IMR-90 (cell line): ENCODE measurements at regions not wholly inside any gene's neighbourhood (a gene's known extent, or its start where the extent isn't known, plus 50 kb on each side); places are given as distances from the start of the nearest gene placed in this dataset.

Source experiments
- ATAC-seq: fragments of 200-7000 bp; cut with Tn5 transposase; 2 replicates; pipeline ENCODE4 v1.9.1; 2020; ENCODE audit warnings: low read depth, mild to moderate bottlenecking, moderate library complexity
- BruUV-seq: library from RNA; stranded (reverse); fragments of 400-500 nt; replicated peaks from 2 replicates; lab custom pipeline; 2021; lab: Mats Ljungman, UMichigan
- CTCF ChIA-PET: fragments of 300-600 bp; formaldehyde crosslinking; extraction: SDS; loops from one replicate; lab custom pipeline; 2021; ENCODE audit warnings: antibody characterized with exemption; lab: Yijun Ruan, JAX
- POLR2A ChIA-PET: fragments of 300-600 bp; sonication (Branson Sonifier 250); formaldehyde crosslinking; loops from one replicate; lab custom pipeline; 2022; ENCODE audit warnings: antibody characterized with exemption; ENCODE audit not compliant: unreplicated experiment; lab: Charles Lee
- DNase-seq: peaks from one replicate; pipeline ENCODE4 v3.0.0; 2013
- H2AFZ ChIP-seq: replicated peaks from 2 replicates; pipeline ENCODE3; 2013; ENCODE audit warnings: low read length, mild to moderate bottlenecking; ENCODE audit not compliant: poor library complexity
- H2AK5ac ChIP-seq: 2 replicates; pipeline ENCODE4 v1.6.1; 2013; ENCODE audit warnings: low read depth, low read length, inconsistent platforms
- H2AK9ac ChIP-seq: replicated peaks from 2 replicates; pipeline ENCODE3; 2013; ENCODE audit warnings: mild to moderate bottlenecking, low read depth, low read length, moderate library complexity; ENCODE audit not compliant: poor library complexity
- H2BK120ac ChIP-seq: 2 replicates; pipeline ENCODE4 v1.6.1; 2013; ENCODE audit warnings: low read depth, low read length, inconsistent platforms
- H2BK15ac ChIP-seq: 3 replicates; pipeline ENCODE4 v1.6.1; 2013; ENCODE audit warnings: low read depth, low read length, inconsistent platforms
- H2BK20ac ChIP-seq: 2 replicates; pipeline ENCODE4 v1.6.1; 2013; ENCODE audit warnings: low read depth, mild to moderate bottlenecking, inconsistent platforms, low read length, moderate library complexity
- H2BK5ac ChIP-seq: 2 replicates; pipeline ENCODE4 v1.6.1; 2013; ENCODE audit warnings: mild to moderate bottlenecking, low read depth, low read length, inconsistent platforms; ENCODE audit not compliant: poor library complexity, severe bottlenecking
- H3K14ac ChIP-seq: replicated peaks from 2 replicates; pipeline ENCODE4 v1.6.1; 2013; ENCODE audit warnings: low read depth, low read length, inconsistent platforms
- H3K18ac ChIP-seq: 2 replicates; pipeline ENCODE4 v1.6.1; 2013; ENCODE audit warnings: low read depth, low read length, control low read depth
- H3K23ac ChIP-seq: 2 replicates; pipeline ENCODE4 v1.6.1; 2013; ENCODE audit warnings: low read depth, low read length, inconsistent platforms
- H3K27ac ChIP-seq: 2 replicates; pipeline ENCODE4 v1.5.1; 2013; ENCODE audit warnings: mild to moderate bottlenecking, control low read depth, low read length; ENCODE audit not compliant: insufficient read depth
- H3K27me3 ChIP-seq: 2 replicates; pipeline ENCODE4 v1.6.1; 2013; ENCODE audit warnings: low read length; ENCODE audit not compliant: control insufficient read depth, insufficient read depth
- H3K36me3 ChIP-seq: 2 replicates; pipeline ENCODE4 v1.6.1; 2013; ENCODE audit warnings: low read length, mixed read lengths; ENCODE audit not compliant: control insufficient read depth, insufficient read depth
- H3K4ac ChIP-seq: 2 replicates; pipeline ENCODE4 v1.6.1; 2013; ENCODE audit warnings: low read depth, low read length, inconsistent platforms
- H3K4me1 ChIP-seq: 2 replicates; pipeline ENCODE4 v1.6.1; 2013; ENCODE audit warnings: low read length, mixed read lengths; ENCODE audit not compliant: control insufficient read depth, insufficient read depth
- H3K4me2 ChIP-seq: 2 replicates; pipeline ENCODE4 v1.6.1; 2013; ENCODE audit warnings: low read depth, mild to moderate bottlenecking, control low read depth, low read length, moderate library complexity
- H3K4me3 ChIP-seq: 2 replicates; pipeline ENCODE4 v1.5.1; 2013; ENCODE audit warnings: low read depth, mild to moderate bottlenecking, control low read depth, low read length, moderate library complexity; ENCODE audit not compliant: insufficient read depth
- H3K56ac ChIP-seq: 2 replicates; pipeline ENCODE4 v1.6.1; 2013; ENCODE audit warnings: low read length, inconsistent platforms; ENCODE audit not compliant: insufficient read depth; ENCODE audit errors: extremely low read depth
- H3K79me1 ChIP-seq, 2 experiments: 2 replicates each; pipeline ENCODE4 v1.6.1; 2013; ENCODE audit warnings: low read length in 2 of 2, inconsistent platforms in 1 of 2, low read depth in 1 of 2
- H3K9ac ChIP-seq: 2 replicates; pipeline ENCODE4 v1.6.1; 2013; ENCODE audit warnings: low read depth, low read length, control low read depth
- H3K9me1 ChIP-seq: 2 replicates; pipeline ENCODE4 v1.6.1; 2013; ENCODE audit warnings: low read length, inconsistent platforms; ENCODE audit not compliant: insufficient read depth
- H3K9me3 ChIP-seq: 2 replicates; pipeline ENCODE4 v1.6.1; 2013; ENCODE audit warnings: low read length; ENCODE audit not compliant: control insufficient read depth, insufficient read depth
- H4K20me1 ChIP-seq: 2 replicates; pipeline ENCODE4 v1.6.1; 2013; ENCODE audit warnings: low read length, inconsistent platforms; ENCODE audit not compliant: insufficient read depth
- H4K5ac ChIP-seq: 2 replicates; pipeline ENCODE4 v1.6.1; 2013; ENCODE audit warnings: mild to moderate bottlenecking, low read depth, low read length, control low read depth
- H4K8ac ChIP-seq, 2 experiments: 2 replicates each; pipeline ENCODE4 v1.6.1; 2013; ENCODE audit warnings: low read depth in 2 of 2, low read length in 2 of 2, control low read depth in 1 of 2, inconsistent platforms in 1 of 2
- H4K91ac ChIP-seq: 2 replicates; pipeline ENCODE4 v1.6.1; 2013; ENCODE audit warnings: low read depth, low read length, inconsistent platforms; ENCODE audit not compliant: insufficient read depth
- CEBPB ChIP-seq: IDR thresholded peaks from 2 replicates; pipeline ENCODE4 v1.6.1; 2012; ENCODE audit warnings: low read depth, low read length, improper control_type of control experiment
- ELK1 ChIP-seq: fragments of 150-350 bp; IDR thresholded peaks from 2 replicates; pipeline ENCODE4 v1.6.1; 2016; ENCODE audit warnings: low read depth, mild to moderate bottlenecking, low read length, moderate library complexity, borderline replicate concordance
- FOS ChIP-seq: fragments of 150-350 bp; IDR thresholded peaks from 2 replicates; pipeline ENCODE4 v1.6.1; 2016; ENCODE audit warnings: low read depth, low read length
- NFE2L2 ChIP-seq: fragments of 150-350 bp; IDR thresholded peaks from 2 replicates; pipeline ENCODE4 v1.6.1; 2016; ENCODE audit warnings: low read depth, mild to moderate bottlenecking, low read length
- POLR2A ChIP-seq: IDR thresholded peaks from 2 replicates; pipeline ENCODE4 v1.6.1; 2012; ENCODE audit warnings: mild to moderate bottlenecking, low read depth, low read length
- RAD21 ChIP-seq: IDR thresholded peaks from 2 replicates; pipeline ENCODE4 v1.6.1; 2012; ENCODE audit warnings: low read length, improper control_type of control experiment
- SMC3 ChIP-seq: fragments of 150-350 bp; IDR thresholded peaks from 2 replicates; pipeline ENCODE4 v1.6.1; 2016; ENCODE audit warnings: low read depth, mild to moderate bottlenecking, antibody characterized with exemption, low read length, moderate library complexity
- USF2 ChIP-seq: fragments of 150-350 bp; IDR thresholded peaks from 2 replicates; pipeline ENCODE4 v1.6.1; 2017; ENCODE audit warnings: mild to moderate bottlenecking, antibody characterized with exemption, low read length, low read depth
- WGBS, 2 experiments: methylation state at CpG; one replicate each; pipeline versions ENCODE4 v1.1.5 to v1.1.7; 2013; ENCODE audit warnings: missing lambda C conversion rate in 2 of 2; ENCODE audit not compliant: insufficient read length in 1 of 2; ENCODE audit errors: extremely low coverage in 2 of 2; 5-methylcytosine and 5-hydroxymethylcytosine counted together
- dilution Hi-C: fragments of 300-500 bp; cut with HindIII; formaldehyde crosslinking; loops from one replicate; pipeline ENCODE4 v1.14.3; 2018; ENCODE audit warnings: low sequenced_read_pairs; ENCODE audit not compliant: unreplicated experiment
- in situ Hi-C: fragments of 300-500 bp; cut with MboI; formaldehyde crosslinking; loops from 3 replicates; pipeline ENCODE4 v1.14.3; 2019; ENCODE audit warnings: low sequenced_read_pairs, inconsistent platforms, mixed read lengths
- intact Hi-C: fragments of 100-400 bp; cut with micrococcal nuclease; formaldehyde crosslinking; loops from 2 replicates; pipeline ENCODE4 v1.10.0; 2022

DNA sequence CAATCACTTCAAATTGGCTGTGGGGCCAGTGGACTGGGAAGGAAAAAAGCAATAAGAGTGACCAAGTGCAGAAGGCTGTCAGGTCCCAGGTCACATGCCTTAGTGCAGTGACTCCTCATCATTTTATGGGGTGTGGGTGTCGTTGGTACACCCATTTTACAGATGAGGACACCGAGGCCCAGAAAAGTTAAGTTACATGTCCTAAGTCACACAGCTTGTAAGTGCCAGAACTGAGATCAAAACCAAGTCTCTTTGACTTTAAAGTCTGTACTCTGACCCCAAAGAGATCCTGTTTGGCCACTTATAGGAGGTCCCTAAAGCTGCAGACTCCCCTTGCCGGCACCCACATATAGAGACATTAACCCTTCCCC, 63.0 kb upstream of the POLG start:
- Histone ChIP-seq H3K27me3 (peaks cover 68% of the 10 kb centered on the region), H2BK20ac (no peak overlapping the region), H3K23ac (no peak overlapping the region), H3K4me1 (no peaks in the 10 kb centered on the region), H2BK120ac (no peak overlapping the region), H3K4me3 (no peak overlapping the region), H3K18ac (no peak overlapping the region), H4K8ac (no peak overlapping the region), H2AK9ac (no peak overlapping the region), H3K79me1 (no peaks in the 10 kb centered on the region), H2BK15ac (no peak overlapping the region), H3K9me1 (no peaks in the 10 kb centered on the region), H3K36me3 (no peaks in the 10 kb centered on the region), H3K9ac (no peak overlapping the region), H3K14ac (no peak overlapping the region), H4K20me1 (no peaks in the 10 kb centered on the region), H3K4me2 (no peak overlapping the region), H2AFZ (no peak overlapping the region), H4K91ac (no peak overlapping the region), H2AK5ac (no peak overlapping the region), H3K4ac (no peak overlapping the region), H3K27ac (no peak overlapping the region), H3K9me3 (no peaks in the 10 kb centered on the region), H3K56ac (no peak overlapping the region), H4K5ac (no peak overlapping the region), H2BK5ac (no peak overlapping the region)
- WGBS, 2 experiments, result 33% methylated on average over 1 of the region's 3 CpGs; no CpG with 5 or more reads in 1 of the 2 experiments
- BruUV-seq, result no TSS peak
- no peak for ATAC-seq
- TF ChIP-seq ELK1 (no peak), RAD21 (no peak), CEBPB (no peak), NFE2L2 (no peak), FOS (no peak), SMC3 (no peak), POLR2A (no peak), USF2 (no peak)
- DNase-seq, result no peak
- CTCF ChIA-PET, result interaction anchor here (1.4 kb wide), 1 partner anchor 40 kb away, joined by 5 read pairs; no protein-coding TSS in a partner anchor
- intact Hi-C loops (no loop called here), dilution Hi-C loops (no loop called here), in situ Hi-C loops (no loop called here)
- POLR2A ChIA-PET, result no interaction called here
